Activated T-cell treated with anti-CD3 and anti-CD28 coated beads, Interleukin-2, amount 50 U/mL, for 48 hours (primary cell): ENCODE measurements at regions not wholly inside any gene's neighbourhood (a gene's known extent, or its start where the extent isn't known, plus 50 kb on each side); places are given as distances from the start of the nearest gene placed in this dataset.
A peak's percentile ranks its signal among the peaks of the same experiment; 100 is the strongest.

Source experiments
- DNase-seq, 2 experiments: peaks; one replicate each; pipeline ENCODE4 v3.0.0-alpha.2; 2020

DNA sequence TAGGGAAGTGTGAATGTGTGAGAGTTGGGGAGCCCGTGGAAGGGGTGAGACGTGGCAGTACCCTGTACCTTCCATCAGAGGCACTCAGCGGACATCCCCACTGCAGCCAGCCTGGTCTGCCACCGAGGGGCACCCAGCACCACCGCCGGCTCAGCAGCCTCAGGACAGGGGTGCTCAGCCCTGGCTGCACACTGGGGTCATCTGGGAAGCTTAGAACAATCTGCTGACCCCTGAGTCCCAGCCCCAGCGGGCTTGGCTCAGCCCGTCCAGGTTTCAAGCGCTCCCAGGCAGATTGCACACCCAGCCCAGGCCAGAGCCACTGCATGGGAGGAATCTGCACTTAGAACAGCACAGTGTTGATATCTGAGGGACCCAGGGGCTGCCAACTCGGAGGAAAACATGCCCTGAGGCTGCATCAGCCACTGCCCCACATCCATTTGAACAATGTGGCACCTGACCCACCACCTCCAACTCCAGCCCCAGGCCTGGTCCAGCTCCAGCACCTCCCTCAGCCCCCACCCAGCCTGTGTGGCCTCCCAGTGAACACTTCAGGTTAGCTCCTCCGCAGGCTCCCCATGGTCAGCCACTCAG, 147.1 kb upstream of the OTOS start:
- DNase-seq, result no peak

DNA sequence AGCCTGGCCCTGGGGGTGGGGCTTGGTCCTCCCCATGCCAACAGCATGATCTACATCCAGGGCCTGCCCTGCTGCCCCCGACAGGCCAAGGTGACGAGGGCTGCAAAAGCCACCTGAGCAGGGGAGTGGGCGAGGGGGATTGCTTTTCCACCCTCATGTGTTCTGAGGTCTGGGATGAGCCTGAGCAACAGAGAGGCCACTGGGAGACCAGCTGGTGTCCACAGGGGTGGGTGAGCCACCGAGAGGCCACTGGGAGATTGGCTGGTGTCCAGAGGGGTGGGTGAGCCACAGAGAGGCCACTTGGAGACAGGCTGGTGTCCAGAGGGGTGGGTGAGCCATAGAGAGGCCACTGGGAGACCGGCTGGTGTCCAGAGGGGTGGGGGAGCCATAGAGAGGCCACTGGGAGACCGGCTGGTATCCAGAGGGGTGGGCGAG, 147.4 kb upstream of the GPC1 start:
- no peak for DNase-seq

DNA sequence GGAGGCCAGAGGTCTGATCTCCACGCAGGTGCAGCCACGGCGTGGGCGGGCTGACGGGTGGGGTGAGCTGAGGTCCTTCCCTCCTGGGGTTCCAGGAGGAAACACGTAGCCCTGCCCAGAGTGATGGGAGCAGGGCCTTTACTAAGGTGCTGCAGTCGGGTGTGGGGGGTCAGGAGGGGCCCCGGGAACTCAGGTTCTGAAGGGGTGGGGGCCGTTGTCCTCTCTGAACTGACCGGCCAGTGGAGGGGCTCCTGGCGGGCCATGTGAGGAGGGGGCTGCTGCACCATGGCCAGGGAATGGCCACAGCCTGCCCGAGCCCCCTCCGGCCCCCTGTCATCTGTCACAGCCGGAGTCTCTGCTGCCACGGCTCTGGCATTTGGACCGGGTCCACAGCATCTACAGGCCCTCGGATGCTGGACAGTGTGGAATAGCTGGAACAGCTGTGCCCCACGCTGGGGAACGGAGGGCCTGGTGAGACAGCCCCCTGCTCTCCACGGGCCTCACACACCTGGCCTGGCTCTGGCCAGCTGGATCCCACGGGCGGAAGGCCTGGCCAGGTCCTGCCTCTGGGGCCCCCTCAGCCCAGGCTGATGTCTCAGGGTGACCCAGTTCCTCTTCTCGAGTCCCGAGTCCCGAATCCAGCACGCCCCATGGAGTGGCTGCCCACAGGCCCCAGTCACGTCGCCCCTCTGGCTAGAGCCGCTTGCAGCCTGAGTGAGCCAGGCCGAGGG, 145.6 kb upstream of the GPC1 start:
- no peak for DNase-seq

DNA sequence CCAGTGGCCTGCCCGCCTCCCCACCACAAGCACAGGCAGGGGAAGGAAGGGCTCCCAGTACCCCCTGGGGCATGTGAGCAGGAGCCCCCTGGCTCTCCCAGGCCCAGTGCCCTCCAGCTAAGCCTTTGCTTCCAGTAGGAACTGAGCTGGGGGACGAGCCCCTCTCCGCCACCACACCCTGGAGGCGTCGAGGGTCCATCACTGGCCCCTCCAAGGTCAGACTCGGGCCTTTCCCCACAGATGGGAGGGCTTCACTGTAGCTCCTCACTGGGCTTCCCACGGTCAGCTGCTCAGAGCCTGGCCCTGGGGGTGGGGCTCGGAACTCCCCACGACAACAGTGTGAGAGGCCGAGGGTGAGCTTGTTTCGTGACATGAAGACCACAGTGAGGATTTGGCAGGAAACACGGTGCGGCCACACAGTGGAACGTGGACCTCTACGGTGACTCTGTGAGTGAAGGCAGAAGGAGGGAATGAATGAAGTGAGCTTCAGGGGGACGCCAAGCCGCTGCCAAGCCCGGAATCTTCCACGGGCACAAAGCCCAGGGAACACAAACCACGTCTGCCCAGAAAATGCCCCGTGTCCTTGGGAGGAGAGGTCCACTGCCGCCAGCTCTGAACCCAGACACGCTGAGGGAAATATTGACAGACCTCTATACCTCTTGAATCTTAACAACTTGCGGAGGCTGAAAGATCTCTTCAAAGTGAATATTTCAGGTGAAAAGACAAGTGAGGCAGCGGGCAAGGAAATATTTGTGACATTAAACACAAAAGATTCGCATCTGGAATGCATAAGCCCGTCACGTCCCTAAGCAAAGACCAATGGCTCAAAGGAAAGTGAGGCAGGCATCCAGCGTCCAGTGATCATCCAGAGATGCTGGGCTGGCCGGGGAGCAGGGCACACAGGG, 144.8 kb upstream of the GPC1 start:
- no peak for DNase-seq

DNA sequence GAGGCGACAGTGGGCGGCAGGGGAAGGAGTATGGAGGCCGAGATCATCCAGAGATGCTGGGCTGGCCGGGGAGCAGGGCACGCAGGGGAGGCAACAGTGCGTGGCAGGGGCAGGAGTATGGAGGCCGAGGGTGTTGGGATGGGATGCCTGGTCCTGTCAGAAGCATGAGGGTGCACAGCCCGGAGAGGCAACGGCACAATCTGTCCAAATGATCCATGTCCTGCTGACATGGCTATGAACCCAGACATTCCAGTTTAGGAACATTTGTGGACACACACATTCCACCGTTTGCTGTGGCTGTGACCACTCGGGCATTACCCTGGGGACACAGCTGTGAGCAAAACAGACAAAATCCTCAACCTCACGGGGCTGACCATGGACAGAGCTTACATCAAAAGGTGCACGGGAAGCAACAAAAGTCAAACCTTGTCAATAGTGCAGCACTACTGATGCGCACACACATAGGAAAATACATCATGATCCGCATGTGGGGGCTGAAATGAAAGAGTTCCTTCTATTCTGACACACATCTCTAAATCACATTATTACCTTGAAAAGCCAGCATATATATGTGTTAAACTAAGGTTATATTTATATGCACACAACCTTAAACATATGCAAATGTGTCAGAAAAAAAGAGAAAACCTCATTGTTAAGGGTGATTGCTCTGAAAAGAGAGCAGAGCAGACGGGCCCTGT, 144.0 kb upstream of the GPC1 start:
- no peak for DNase-seq

DNA sequence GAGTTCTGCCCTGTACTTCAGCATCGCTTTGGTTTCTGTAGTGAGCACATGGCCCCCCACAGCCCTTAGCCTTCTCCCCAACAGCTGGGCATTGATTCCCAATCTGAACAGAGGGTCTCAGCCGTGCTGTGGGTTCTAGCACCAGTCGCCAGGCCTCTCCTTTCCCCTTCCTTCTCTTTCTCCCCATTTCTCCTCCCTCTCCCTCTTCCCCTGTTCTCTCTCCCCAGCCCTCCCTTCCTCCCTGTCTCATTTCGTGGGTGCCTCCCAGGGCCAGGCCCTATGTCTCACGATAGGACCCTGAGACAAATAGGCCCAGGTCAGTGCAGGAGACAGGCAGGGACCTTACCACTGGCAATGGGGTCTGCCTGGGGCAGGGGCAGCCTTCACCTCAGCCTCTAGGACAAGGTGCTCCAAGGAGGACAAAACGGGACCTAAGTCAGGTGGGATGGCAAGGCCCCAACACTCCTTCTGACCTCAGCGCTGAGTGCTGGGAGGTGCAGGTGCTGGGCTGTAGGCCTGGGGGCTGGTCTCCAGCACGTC, 143.4 kb upstream of the GPC1 start:
- no peak for DNase-seq

DNA sequence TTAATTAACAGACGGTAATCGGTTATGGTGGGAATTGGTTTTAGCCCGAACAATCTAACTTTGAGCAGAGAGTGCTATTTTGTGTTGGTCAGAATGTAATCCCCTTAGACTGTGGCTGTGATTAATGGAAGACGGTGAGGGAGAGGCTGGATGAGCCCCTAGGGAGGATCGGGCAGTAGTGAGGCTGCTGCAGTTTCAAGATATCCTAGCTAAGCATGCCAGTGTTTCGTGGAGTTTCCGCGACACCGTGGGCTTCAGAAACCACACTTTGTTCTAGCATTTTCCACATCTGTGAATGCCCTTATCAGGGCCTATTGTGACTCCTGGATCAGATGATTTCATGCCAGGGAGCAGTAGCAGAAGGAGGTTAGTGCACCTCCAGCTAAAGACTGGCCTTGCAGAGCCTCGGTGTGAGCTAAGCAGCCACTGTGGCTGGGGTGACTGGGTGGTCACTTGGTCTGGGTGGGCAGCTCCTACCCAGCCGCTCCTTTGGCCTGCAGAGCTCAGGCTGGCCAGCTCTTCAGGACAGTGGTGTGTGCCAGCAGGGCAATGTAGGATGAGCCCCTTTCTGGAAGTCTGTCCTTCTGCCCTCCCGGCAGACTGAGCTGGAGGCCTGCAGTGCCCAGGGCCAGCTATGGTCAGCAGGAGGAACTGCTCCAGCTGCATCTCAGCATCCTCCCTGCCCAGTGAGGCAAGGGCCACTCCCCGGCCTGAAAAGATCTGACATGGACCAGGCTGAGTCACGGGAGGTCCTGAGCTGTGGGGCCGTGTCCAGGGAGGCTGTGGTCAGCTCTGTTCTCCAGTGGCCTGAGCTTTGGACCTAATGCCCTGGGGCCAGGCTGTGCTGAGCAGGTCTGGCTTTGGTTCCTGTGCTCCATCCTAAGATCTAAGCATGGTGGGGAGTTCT, 142.6 kb upstream of the GPC1 start:
- DNase-seq, result no peak

DNA sequence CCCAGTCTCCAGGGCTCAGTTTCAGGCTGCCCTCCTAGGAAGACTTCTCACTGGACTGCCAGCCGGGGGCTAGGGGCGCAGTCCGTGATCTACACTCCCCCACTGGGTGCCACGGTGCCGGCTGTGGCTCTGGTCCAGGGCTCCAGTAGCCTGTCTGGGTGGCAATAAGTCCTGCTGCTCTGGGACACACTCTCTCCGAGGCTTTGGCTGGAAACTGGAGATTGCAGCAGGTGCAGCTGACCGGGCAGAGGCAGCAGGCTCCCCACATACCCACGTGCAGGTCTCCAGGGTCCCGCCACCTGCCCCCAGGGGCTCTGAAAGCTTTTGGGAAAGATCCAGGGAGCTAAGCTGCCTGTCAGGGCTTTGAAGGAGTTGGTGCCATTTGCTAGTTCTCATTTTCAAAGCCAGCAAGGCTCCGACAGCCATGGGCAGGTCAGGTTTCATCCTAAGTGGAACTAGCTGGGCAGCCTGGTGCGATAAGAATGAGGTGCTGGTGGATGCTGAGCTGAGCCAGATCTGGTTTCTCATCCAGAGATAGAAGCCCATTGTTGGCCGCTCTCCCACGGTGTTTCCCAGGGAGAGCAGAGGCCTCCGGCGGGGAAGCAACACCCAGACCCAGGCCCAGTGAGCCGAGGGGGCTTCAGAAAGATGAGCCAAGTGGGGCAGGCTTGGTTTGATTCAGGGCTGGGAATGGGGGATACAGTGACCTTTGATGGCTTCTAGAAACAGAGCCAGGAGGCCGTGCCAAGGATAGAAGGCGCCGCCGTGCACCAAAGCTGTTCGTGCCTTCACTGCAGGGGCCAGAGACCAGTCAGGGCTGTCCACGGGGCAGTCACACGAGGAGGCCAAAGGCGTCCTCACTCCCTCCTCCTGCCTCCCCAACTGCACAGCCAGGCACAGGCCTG, 141.7 kb upstream of the GPC1 start:
- no peak for DNase-seq

DNA sequence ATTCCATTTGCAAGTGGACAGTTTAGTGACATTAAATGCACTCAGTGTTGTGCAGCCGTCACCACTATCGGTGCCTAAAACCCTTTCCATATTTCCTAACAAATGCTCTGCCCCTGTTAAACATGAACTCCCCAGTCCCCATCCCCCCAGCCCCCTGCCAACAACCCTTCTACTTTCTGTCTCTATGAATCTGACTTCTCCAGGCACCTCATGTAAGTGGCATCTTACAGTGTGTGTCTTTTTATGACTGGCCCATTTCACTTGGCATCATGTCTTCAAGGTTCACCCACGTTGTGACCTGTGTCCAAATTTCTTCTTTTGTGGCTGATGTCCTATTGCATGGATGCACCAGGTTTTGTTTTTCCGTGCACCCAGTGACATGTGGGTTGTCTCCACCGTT, 140.9 kb upstream of the GPC1 start:
- no peak for DNase-seq

DNA sequence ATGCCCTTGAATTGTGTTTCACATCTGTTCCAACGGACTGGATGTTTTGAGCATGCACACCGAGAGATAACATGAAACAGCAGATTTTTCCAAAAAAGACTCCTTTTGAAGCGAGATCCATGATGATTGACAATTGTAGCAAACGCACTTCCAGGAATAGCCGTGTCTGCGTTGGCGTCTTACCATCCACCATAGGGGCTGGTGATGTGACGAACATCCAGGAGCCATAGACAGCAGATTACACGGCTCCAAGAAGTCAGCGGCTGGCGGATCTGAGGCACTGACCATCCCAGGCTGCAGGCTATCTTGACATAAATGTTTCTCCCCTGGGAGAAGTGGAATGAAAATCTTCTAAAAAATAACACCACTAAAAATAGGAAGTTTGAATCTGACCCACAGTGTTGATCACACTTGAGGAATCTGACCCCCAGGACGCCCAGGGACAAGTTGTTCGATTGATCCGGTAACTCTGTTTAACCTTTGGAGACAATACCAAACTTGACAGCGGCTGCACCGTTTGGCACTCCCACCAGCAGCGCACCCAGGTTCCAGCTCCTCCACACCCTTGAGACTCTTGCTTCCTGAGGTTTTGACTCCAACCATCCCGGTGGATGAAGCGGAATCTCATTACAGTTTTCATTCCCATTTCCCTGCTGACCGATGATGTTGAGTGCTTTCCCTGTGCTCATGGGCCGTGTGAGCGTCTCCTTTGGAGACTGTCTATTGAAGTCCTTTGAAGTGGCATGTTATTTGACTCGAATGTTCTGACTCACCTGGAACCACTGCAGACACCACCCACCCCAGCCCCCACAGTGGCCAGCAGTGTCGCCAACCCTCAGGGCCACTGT, 140.0 kb upstream of the GPC1 start:
- DNase-seq, result peak in 1 of 2 experiments; percentile 4

DNA sequence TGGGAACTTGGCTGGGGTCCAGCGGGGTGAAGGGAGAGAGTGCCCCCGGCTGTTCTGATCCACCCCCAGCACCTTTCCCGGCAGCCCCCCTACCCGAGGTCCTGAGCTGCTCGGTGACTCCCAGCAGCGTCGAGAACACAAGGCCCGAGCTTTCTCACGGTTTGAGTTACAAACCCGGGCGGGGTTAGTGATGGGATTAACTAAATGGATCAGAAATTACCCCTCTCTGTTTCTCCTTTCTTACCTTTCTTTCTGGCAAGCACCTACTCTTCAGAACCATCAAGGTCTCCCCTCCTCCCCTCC, 139.4 kb upstream of the GPC1 start:
- peak in 1 of 2 experiments; percentile 8 for DNase-seq

DNA sequence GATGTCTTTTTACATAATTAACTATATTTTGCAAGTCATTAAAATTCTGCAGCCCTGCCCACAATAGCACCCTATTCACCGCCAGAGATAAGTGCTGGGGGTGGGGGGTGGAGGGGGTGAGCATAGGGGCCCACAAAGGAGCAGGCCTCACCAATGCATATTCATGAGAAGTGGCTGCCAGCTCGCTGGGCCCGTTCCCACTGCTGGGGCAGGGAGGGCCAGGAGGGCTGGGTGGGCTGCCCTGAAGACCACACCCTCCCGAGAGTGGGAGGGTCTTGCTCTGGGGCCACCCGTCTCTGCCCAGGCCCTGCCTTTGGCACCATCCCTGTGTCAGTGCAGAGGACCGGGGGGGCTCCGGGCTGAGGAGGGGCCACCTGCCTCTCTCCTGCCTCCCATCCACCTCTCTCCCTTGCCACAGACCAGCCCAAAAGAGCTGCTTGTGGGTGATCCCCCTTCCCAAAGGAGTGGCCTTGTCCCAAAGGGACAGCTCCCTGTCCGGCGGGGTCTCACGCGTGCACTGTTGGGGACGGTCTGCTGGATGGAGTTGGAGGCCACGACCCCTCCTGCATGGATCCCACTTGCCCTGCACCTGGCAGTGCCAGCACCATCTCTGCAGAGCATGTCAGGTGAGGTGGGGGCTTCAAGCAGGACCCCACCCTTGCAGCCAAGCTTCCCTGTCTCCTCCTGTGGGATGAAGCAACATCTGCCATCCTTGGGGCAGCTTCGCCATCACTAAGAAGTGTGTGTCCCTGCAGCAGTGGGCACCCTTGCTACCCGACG, 138.8 kb upstream of the GPC1 start:
- DNase-seq, result peak in 1 of 2 experiments; percentile 4

DNA sequence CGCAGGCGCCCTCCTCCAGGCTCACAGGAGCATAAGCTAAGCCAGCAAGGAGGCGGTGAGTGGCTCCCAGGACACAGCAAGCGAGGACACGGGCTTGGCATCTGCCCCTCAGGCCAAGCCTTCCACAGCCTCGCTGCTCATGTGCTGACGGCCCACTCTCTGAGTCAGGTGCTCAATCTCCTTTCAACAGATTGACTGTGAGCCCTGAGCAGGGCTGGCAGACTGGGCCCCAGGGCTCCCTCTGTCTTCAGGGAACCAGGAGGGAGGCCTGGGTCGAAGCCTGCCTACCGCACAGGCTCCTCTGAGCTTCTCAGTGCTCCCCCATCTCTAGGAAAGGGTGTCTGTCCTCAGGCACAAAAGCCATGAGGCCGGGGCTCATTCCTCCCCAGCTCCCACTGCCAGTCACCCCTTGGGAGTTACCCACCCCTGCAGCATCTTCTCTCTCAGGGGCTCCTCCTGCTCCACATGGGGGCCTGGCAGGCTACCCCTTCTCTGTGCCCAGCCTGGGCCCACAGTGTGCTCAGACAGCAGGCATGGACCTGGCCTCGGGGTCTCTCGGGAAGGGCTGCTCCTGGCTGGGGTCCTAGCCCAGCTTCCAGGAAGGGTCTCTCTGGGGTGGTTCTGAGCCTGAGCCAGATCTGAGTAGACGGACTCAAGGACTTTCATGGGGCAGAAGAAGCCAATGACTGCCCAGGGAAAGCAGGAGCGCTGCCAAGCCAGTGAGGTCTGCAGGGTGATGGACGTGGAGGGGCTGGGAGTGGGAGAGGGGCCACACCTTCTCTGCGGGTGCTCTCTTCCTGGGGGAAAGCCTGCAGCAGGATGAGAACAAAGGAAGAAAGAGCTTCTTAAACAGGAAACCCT, 138.0 kb upstream of the GPC1 start:
- DNase-seq, result peak in 1 of 2 experiments; percentile 10

DNA sequence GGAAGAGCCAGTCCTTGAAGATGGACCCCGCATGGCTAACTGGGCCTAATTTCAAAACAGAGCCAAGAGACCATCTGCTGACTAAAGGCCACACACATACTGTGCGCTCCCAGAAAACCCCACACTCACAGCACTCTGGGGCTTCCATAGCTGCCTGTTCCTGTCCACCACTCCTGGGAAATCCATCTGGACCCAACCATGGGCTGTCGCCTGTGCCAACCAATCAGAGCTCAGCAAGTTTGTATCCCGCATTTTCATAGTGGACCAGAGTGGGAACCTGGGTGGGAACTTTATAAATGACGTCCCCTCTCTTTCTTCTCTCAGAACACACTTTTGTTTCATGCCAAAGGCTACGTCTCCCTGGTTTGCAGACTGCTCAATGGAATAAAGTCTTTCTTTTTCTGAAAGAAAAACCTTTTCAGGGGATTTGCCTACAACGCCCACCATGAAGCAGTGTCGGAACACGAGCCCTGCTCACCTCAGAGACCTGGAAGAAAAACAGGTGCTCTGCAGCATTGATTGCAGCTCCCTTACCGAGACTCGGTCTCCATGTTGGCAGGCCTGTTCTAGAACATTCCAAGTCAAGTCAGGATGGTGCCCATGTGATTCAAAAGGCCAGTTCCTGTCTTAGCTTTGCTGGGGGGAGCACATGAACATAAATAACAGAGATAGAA, 137.2 kb upstream of the GPC1 start:
- DNase-seq, result no peak

DNA sequence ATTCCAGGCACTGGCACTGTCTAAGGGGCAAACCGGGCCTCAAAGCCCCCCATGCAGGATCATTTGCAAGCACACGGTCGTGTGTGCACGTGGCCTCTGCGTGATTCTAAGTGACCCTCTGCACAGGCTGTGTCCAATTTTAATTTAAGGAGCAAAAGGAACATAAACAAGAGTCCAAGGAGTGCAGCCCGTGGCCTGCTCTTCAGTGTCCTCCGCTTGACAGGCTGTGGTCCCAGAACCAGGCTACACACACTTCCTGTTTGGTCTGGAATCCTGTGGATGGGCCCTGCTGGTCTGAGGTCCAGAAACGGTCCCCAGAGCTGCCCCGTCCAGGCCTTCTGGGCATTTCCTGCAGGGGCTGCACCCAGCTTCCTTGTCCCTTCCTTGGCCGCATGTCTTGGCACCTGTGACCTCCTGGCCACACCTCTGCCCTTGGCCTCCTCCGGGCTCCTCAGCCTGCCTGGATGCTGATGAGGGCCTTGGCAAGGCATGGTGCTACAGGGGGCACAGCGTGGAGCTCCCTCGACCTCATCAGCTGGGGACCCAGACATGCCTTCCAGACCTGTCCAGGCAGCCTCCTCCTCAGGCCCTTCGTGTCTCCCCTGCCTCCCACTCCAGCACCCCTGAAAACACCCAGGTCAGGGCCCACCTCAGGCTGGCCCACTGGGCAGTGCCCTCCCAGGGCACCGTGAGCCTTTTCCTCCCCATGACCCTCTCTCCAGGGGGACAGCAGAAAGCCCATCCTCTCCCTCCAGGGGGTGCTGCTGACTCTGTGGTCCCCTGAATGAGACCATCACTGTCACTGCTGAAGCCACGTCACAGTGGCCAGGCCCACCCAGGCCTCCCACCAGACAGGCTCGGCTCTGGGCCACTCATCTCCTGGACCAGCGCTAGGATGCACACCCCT, 136.4 kb upstream of the GPC1 start:
- DNase-seq, result peak; percentile 11 to 13

DNA sequence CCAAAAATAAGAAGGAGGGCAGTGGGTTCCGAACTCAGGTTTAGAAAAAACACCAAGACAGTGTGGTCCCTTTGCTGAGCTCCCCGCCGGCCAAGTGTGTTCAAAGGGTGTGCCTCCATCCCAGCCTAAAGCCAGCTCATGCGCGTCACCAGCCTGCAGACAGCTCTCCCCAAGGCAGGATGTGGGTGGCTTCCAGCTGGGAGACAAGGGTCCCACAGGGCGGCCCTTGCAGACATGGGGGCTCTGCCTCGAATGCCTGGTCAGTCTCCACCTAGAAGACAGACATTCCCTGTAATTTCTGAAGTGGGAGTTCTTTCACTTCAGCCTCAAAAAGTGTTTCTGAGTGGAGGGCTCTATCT, 135.8 kb upstream of the GPC1 start:
- DNase-seq, result peak in 1 of 2 experiments; percentile 9
